GM21723 (cell line): ENCODE measurements at regions not wholly inside any gene's neighbourhood (a gene's known extent, or its start where the extent isn't known, plus 50 kb on each side); places are given as distances from the start of the nearest gene placed in this dataset.
"Not testable (repeated sequence)": the region's sequence is repeated elsewhere in the genome, so short reads cannot be mapped to it uniquely, and the experiment has no call there.

ENCODE experiments used
- ATAC-seq: cut with Tn5 transposase; IDR thresholded peaks from one replicate; pipeline ENCODE4 v1.9.1; 2021; ENCODE audit warnings: mild to moderate bottlenecking, moderate library complexity; ENCODE audit not compliant: unreplicated experiment

- ATAC-seq = no peak
These were observed 52.3 kb upstream of the ARMC3 start for GRCh38 chr10:22875581-22875980.

- ATAC-seq = no peak
These were observed 53.5 kb upstream of the ARMC3 start for GRCh38 chr10:22874189-22874854.

GRCh38 chr10:22856444-22857074, 71.3 kb upstream of the ARMC3 start:
- ATAC-seq = no peak

- no peak for ATAC-seq
These were observed 72.9 kb upstream of the ARMC3 start for GRCh38 chr10:22854935-22855421.

GRCh38 chr10:22853906-22854447, 73.9 kb upstream of the ARMC3 start:
- no peak for ATAC-seq

GRCh38 chr10:22852712-22853353, 75.0 kb upstream of the ARMC3 start:
- no peak for ATAC-seq

- no peak for ATAC-seq
These were observed 76.0 kb upstream of the ARMC3 start for GRCh38 chr10:22851865-22852239.

- no peak for ATAC-seq
These were observed 77.3 kb upstream of the ARMC3 start for GRCh38 chr10:22850541-22850940.

GRCh38 chr10:22849077-22849805, 78.6 kb upstream of the ARMC3 start:
- ATAC-seq = no peak

GRCh38 chr10:22848509-22848908, 79.3 kb upstream of the ARMC3 start:
- no peak for ATAC-seq

GRCh38 chr10:22846294-22846693, 81.6 kb upstream of the ARMC3 start:
- ATAC-seq = no peak

GRCh38 chr10:22839639-22840038, 88.2 kb upstream of the ARMC3 start:
- no peak for ATAC-seq

GRCh38 chr10:22837771-22838170, 90.1 kb upstream of the ARMC3 start:
- ATAC-seq = no peak

GRCh38 chr10:22837351-22837750, 90.5 kb upstream of the ARMC3 start:
- ATAC-seq = no peak

- no peak for ATAC-seq
These were observed 93.4 kb upstream of the ARMC3 start for GRCh38 chr10:22834471-22834870.

- ATAC-seq = no peak
These were observed 94.1 kb upstream of the ARMC3 start for GRCh38 chr10:22833781-22834180.

- ATAC-seq = no peak
These were observed 94.5 kb upstream of the ARMC3 start for GRCh38 chr10:22833353-22833752.

GRCh38 chr10:22832851-22833250, 95.0 kb upstream of the ARMC3 start:
- no peak for ATAC-seq

- no peak for ATAC-seq
These were observed 95.7 kb upstream of the ARMC3 start for GRCh38 chr10:22832066-22832602.

- no peak for ATAC-seq
These were observed 96.3 kb upstream of the ARMC3 start for GRCh38 chr10:22831586-22831985.

GRCh38 chr10:22828712-22829111, 99.1 kb upstream of the ARMC3 start:
- not testable (repeated sequence) for ATAC-seq
